HL-60/S4 treated with phorbol 12-myristate 13-acetate at 8.2 ng/mL for 4 days and 3 days (cell line): ENCODE measurements at regions not wholly inside any gene's neighbourhood (a gene's known extent, or its start where the extent isn't known, plus 50 kb on each side); places are given as distances from the start of the nearest gene placed in this dataset.

Experiments used
- in situ Hi-C: fragments of 300-500 bp; cut with MboI; formaldehyde crosslinking; loops from 2 replicates; pipeline ENCODE4 v1.15.0; 2022; ENCODE audit warnings: low sequenced_read_pairs

- in situ Hi-C loops, result no loop called here
These were observed 284.4 kb upstream of the IGFBP3 start for GRCh38 chr7:46205478-46205877.

DNA sequence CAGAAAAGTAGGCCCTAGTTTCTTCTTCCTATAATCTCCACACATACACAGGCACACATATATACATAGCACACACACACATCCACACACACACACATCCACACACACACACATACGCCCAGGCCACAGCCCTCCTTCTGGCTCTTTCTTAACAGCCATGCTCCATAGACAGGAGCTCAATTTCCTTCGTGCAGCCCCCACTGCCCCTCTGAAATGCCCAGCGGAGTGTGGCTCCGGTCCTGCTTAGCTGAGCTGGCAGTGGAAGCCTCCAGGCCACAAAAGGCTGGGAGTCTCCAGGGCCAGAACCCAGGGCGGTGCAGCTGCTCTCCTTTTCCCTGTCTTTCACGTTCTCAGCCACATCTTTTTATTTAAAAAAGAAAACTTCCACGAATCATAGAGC is 282.9 kb upstream of the IGFBP3 start:
- in situ Hi-C loops, result no loop called here

DNA sequence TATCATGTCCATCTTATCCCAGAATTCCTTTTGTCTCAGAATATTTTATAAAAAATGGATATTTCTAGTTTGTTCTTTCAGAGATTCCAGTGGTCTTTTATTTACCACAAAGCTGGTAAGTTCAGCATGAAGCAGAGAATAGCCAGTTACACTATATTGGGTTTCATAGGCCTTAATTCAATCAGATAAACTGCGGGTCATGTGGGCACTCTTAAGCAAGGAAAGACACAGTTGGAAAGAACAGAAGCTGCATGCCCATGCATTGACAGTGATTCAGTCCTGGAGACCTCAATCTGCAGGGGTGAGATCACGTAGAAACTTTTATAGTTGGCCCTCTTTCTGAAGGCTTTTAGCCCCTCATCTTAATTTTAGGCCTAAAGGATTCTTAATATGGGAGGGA is 281.3 kb upstream of the IGFBP3 start:
- in situ Hi-C loops, result no loop called here

DNA sequence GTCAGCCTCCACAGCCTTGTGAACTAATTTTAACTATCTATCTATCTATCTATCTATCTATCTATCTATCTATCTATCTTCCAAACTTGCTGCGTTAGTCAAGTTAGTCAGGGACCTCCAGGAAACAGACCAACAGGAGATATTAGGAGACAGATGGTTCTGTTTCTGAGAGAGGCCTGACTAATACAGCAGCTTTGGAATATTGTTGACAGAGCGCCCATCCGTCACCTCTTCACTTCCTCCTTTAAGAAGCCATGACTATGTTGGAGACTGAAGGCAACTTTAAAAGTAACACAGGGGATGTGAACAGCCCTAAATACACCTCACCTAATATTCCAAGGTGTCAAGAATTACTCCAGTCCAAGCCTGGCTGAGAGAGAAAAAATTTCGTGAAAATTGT is 280.9 kb upstream of the IGFBP3 start:
- in situ Hi-C loops, result no loop called here

GRCh38 chr7:46198701-46199100 is 277.6 kb upstream of the IGFBP3 start:
- in situ Hi-C loops, result no loop called here

DNA sequence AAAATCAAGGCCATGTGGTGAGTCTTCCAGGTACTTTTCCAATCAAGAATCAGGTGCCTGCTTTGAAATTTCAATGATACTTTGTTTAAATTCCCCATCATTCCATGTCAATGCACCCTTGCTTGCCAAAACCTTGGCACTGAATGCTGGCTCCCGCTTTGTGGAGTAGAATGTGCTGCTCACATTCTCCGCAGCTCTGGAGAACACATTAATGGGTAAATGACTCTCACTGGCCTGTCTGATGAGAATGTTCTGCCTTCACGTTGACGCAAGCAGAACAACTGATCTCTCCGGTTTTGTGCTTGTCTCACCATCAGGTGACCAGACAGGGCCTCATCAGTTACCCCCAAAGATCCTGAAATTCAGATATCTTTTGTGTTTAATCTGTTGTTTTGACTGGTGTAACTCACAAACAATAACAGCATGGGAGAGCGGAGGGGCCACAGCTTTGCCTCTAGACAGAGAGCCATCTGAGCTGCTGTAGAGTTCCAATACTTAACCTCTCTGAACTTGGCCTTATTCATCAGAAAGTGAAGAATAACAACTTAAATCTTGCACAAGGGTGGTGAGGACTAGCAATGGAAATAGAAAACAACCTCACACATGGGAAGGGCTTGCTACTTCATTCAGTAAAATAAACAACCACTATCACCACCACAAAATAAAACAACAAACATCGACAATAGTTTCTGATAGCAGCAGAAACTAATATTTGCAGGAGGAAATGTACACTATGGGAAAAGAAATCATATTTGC is 276.9 kb upstream of the IGFBP3 start:
- in situ Hi-C loops, result no loop called here

- in situ Hi-C loops, result no loop called here
These were observed 274.9 kb upstream of the IGFBP3 start for GRCh38 chr7:46195934-46196333.

GRCh38 chr7:46192271-46192670 is 271.2 kb upstream of the IGFBP3 start:
- in situ Hi-C loops, result no loop called here

DNA sequence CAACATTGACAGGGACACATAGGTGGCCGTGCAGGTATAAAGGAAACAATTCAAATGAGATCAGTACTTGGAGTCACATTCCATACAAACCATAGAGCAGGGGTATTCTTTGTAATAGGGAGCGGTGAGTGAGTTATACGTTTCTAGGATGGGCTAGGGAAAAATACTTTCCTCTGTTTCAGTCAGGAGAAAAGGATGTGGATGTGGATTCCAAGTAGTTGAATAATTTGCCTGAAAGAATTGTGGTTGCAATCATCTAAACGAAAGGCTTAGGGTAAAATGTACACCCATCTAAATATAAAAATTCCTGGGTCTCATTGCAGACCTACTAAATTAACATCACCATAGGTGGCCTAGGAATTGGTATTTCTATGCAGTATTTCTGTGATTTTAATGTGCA is 270.7 kb upstream of the IGFBP3 start:
- in situ Hi-C loops, result no loop called here

GRCh38 chr7:46191296-46191695 is 270.2 kb upstream of the IGFBP3 start:
- in situ Hi-C loops, result no loop called here

DNA sequence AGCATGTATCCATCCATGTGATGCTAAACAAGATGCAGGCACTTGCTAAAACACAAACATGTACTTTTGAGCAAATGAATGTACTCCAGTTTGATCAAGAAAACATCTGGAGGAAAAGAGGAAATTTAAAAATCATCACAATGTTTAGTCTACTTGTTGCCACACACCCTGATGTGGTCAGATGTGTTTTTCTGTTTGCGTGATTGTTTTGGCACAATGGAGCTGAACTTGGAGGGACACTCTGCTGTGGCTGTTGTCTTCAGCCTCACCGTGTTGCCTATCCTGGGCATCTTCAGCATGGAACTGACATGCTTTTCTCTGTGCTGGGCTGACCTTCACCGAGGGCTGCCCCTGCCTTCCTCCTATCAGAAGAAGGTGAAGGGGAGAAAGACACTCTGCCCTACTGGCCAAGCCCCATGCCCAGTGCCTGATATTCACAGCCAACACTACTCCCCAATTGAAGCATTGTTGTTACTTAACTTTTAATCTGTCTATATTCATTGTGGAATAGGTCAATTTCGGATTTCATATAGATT is 268.3 kb upstream of the IGFBP3 start:
- in situ Hi-C loops, result no loop called here

GRCh38 chr7:46186131-46186530 is 265.1 kb upstream of the IGFBP3 start:
- in situ Hi-C loops, result no loop called here

GRCh38 chr7:46179061-46179610 is 258.1 kb upstream of the IGFBP3 start:
- in situ Hi-C loops, result no loop called here

- in situ Hi-C loops, result no loop called here
These were observed 257.6 kb upstream of the IGFBP3 start for GRCh38 chr7:46178661-46179060.

DNA sequence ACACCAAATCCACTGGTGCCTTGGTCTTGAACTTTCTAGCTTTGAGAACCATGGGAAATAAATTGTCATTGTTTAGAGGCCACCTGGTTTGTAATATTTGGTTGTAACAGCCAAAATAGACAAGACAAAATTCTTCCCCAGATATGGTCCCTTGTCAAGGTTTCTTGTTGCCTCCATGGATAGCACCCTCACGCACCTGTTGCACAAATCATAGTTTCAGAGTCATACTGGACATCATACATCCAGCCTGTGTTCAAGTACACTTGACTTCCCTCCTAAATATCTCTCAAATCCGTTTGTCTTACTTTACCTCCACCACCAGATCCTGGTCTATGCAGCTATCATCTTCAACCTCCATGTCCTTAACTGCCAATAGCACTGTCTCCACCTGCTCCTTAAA is 256.7 kb upstream of the IGFBP3 start:
- in situ Hi-C loops, result no loop called here

DNA sequence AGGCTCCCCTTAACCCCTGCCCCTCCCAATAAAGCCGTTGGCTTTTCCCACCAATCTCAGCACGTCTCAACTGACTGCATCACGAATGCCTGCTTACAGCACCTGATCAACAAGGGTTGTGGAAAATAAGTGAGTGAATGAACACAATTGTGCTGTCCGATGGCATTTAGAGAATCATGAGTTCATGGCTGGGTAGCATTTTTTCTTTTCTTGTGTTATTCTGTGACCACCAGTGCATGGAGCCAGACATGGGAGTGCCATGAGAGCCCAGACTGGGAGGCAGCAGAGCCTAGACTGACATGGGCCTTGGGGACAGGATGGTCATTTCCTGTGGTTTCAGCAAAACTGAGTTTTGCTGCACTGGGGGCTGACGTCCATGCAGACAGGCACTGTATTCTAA is 254.1 kb upstream of the IGFBP3 start:
- in situ Hi-C loops, result no loop called here

- in situ Hi-C loops, result no loop called here
These were observed 253.1 kb upstream of the IGFBP3 start for GRCh38 chr7:46174196-46174580.

DNA sequence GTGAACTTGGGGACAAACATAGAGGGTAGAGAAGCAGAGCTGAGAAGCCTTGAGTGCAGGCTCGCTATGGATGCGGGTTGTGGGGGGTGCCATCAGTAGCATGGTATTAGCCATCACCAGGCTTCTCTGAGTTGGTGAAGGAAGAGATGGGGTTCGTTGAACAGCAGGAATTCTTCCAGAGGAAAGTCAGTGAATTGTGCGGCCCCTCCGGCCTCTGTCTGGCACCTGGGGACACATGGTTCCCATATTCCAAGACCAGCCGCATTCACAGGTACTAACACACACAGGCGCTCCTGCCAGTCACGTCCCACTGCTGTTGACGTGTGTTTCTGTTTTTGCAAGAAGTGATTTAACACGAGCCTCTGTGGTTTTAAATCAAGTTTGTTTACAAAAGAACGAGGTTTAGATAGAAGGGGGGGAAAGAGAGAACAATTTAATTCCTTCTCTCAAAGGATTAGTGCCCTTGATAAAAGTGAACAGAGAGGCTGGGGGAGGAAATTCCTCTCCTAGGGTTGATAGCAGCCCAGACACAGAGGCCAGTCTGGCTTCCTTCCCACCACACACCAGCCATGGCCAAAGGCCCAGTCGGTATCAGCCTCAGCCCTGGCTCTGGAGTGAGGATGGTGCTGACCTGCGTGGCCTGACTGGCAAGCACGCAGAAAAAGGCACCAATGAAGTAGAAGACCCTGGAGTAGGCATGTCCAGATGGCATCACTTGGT is 252.6 kb upstream of the IGFBP3 start:
- in situ Hi-C loops, result no loop called here

- in situ Hi-C loops, result no loop called here
These were observed 249.7 kb upstream of the IGFBP3 start for GRCh38 chr7:46170792-46171191.

GRCh38 chr7:46170021-46170420 is 248.9 kb upstream of the IGFBP3 start:
- in situ Hi-C loops, result no loop called here

GRCh38 chr7:46169384-46169755 is 248.3 kb upstream of the IGFBP3 start:
- in situ Hi-C loops, result no loop called here
